Heart left ventricle (tissue), 13 donors: ENCODE measurements at regions not wholly inside any gene's neighbourhood (a gene's known extent, or its start where the extent isn't known, plus 50 kb on each side); places are given as distances from the start of the nearest gene placed in this dataset.

Experiments used
- CTCF ChIP-seq, 12 donors: fragments of 200-600 bp; sonication (generic) in 4 of 12; IDR thresholded peaks; one replicate each; pipeline versions ENCODE4 v1.5.0 to v1.8.0; 2018 to 2022; ENCODE audit warnings: antibody characterized with exemption in 12 of 12, mild to moderate bottlenecking in 5 of 12
- POLR2A ChIP-seq, 2 donors: fragments of 450-650 bp; IDR thresholded peaks; one replicate each; pipeline ENCODE4 v1.6.1; 2017; ENCODE audit warnings: antibody characterized with exemption in 2 of 2, mild to moderate bottlenecking in 2 of 2, moderate library complexity in 2 of 2
- donor health status: ischemic (EF 13 %, LVEDD 7.1; RV severe dilation, severe dysfunction).
- donor health status: DM: no; HTN: yes; CAD: no.
- donor health status: DM: no; HTN: no; CAD: no.
- donor health status: ischemic (EF 25% LVEDD 6.9; RV normal size, moderate dysfunction).
- donor health status: ischemic (EF 25% LVEDD 5.7; RV mildly dilated, moderate dysfunction).
- donor health status: ischemic (EF 35%, LVEDD 5.7; RV mildly dilated, moderate dysfunction).
- donor health status: nonischemic (EF 11% LVEDD 7.7; RV severe dilation, severe dysfunction).
- donor health status: DM: yes; HTN: yes; CAD: no.
- donor health status: PGD.
- donor health status: ischemic (EF 29% LVEDD 5.4; RV normal size, mild dysfunction).
- donor health status: nonischemic (EF 23%, LVEDD 6.1; RV moderate dilation, normal function).

GRCh38 chr6:44706011-44706410 lies 318.5 kb downstream of the CDC5L start:
- TF ChIP-seq POLR2A (IDR thresholded peaks at IDR 0.05) (no peak), CTCF (IDR thresholded peaks at IDR 0.05) (no peak)
